NCI-H2107 treated with DMSO at 0.1 percent for 48 hours (cell line): ENCODE measurements at regions not wholly inside any gene's neighbourhood (a gene's known extent, or its start where the extent isn't known, plus 50 kb on each side); places are given as distances from the start of the nearest gene placed in this dataset.

Source experiments
- DNase-seq: peaks from one replicate; lab custom pipeline; 2025; ENCODE audit not compliant: unreplicated experiment; lab: John Stamatoyannopoulos, UW

- DNase-seq, result no peak
Observed at GRCh38 chr11:27907530-27907929, 200.4 kb downstream of the KIF18A start.

- DNase-seq, result no peak
Observed at GRCh38 chr11:27907091-27907490, 200.9 kb downstream of the KIF18A start.

GRCh38 chr11:27904358-27905055, 203.4 kb downstream of the KIF18A start:
- DNase-seq, result no peak

GRCh38 chr11:27902981-27903624, 202.8 kb upstream of the BDNF start:
- DNase-seq, result no peak

- no peak for DNase-seq
Observed at GRCh38 chr11:27898166-27898565, 197.9 kb upstream of the BDNF start.

- no peak for DNase-seq
Observed at GRCh38 chr11:27896096-27896495, 195.8 kb upstream of the BDNF start.

- no peak for DNase-seq
Observed at GRCh38 chr11:27894552-27894951, 194.3 kb upstream of the BDNF start.

- DNase-seq, result no peak
Observed at GRCh38 chr11:27886857-27887256, 186.6 kb upstream of the BDNF start.

- DNase-seq, result no peak
Observed at GRCh38 chr11:27882066-27882697, 181.9 kb upstream of the BDNF start.

- DNase-seq, result no peak
Observed at GRCh38 chr11:27875831-27876775, 175.8 kb upstream of the BDNF start.

GRCh38 chr11:27874998-27875830, 175.0 kb upstream of the BDNF start:
- DNase-seq, result no peak

- no peak for DNase-seq
Observed at GRCh38 chr11:27873664-27874063, 173.4 kb upstream of the BDNF start.

- peak; percentile 18 for DNase-seq
Observed at GRCh38 chr11:27871056-27871455, 170.8 kb upstream of the BDNF start.

GRCh38 chr11:27869701-27870100, 169.4 kb upstream of the BDNF start:
- no peak for DNase-seq

GRCh38 chr11:27868709-27869108, 168.5 kb upstream of the BDNF start:
- DNase-seq, result peak; percentile 64

GRCh38 chr11:27868226-27868625, 168.0 kb upstream of the BDNF start:
- DNase-seq, result no peak

- DNase-seq, result no peak
Observed at GRCh38 chr11:27865105-27865504, 164.8 kb upstream of the BDNF start.

GRCh38 chr11:27864611-27865010, 164.4 kb upstream of the BDNF start:
- no peak for DNase-seq

GRCh38 chr11:27864091-27864491, 163.8 kb upstream of the BDNF start:
- DNase-seq, result no peak

- DNase-seq, result no peak
Observed at GRCh38 chr11:27863637-27864036, 163.4 kb upstream of the BDNF start.
